ENCODE measurements at regions not wholly inside any gene's neighbourhood (a gene's known extent, or its start where the extent isn't known, plus 50 kb on each side); places are given as distances from the start of the nearest gene placed in this dataset.

GRCh38 chr3:18134386-18135059 is 290.6 kb downstream of the SATB1 start:
- H3K4me3 ChIP-seq, result no peak overlapping the region
- H3K36me3 ChIP-seq (ENCODE audit: low read depth), result no peaks in the 10 kb centered on the region
- no peak for ATAC-seq
- H3K9me3 ChIP-seq, result no peaks in the 10 kb centered on the region
- TF ChIP-seq CTCF (IDR thresholded peaks at IDR 0.05), result no peak
- DNase-seq, result no peak
- intact Hi-C loops (cut with DNase I, micrococcal nuclease), result no loop called here
- H3K4me1 ChIP-seq (ENCODE audit: low read depth), result no peaks in the 10 kb centered on the region

DNA sequence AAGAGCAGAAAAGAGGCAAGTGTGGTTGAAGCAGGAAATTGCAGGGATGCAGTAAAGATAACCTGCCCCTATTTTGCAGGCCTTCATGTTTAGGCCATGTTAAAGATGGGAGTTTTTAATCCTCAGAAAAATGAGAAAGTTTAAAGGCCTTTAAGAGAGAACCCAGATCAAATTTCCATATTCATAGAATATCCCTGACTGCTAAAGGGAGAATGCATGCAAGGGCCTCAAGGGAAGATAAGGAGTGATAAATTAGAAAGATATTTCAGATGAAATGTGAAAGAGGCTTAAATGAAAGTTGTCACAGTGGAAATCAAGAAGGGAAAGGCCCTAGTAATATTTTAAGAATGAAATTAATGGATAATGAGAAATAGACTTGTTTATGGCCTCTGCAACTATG is 292.1 kb downstream of the SATB1 start:
- Histone ChIP-seq H3K4me3 (no peak overlapping the region), H3K9me3 (no peaks in the 10 kb centered on the region), H3K4me1 (ENCODE audit: low read depth) (no peaks in the 10 kb centered on the region), H3K36me3 (ENCODE audit: low read depth) (no peaks in the 10 kb centered on the region)
- DNase-seq, result no peak
- ATAC-seq, result no peak
- intact Hi-C loops (cut with DNase I, micrococcal nuclease), result no loop called here
- TF ChIP-seq CTCF (IDR thresholded peaks at IDR 0.05), result no peak

DNA sequence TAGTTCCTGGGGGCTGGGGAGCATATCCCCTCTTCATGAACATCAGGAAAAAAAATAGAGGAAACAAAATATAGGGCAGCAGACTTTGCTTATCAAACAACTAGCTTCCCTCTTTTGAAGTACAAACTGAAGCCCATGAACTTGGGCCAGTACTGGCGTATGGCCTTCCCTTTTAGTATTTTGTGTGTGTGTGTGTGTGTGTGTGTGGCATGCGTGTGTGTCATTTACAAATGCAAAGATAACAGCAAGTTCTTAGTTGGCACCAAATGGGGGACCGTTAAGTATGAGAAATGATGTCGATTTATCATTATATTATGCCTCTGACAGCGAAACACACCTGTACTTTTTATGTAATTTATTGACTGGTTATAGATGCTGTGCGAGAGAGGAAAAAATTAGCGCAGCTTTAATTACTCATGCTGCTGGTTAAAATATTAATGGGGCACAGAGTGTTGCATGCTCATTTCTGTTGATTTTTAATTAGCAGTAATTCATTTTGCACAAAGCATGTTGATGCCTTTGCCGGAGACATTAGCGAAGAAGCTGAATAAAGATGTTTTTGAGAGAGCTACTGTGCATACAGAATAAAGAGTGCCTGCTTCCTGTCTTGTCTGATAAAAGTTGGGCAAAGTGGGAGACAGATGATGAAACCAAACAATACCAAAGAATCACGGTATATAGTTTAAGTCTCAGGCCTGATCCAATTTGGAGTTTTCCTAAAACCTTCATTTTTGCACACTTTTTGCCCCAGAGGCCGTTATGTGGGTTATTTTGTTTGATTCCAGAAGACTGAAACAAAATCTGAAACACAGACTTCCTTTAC is 297.1 kb downstream of the SATB1 start:
- Histone ChIP-seq H3K4me3 (no peak overlapping the region), H3K36me3 (ENCODE audit: low read depth) (no peaks in the 10 kb centered on the region), H3K4me1 (ENCODE audit: low read depth) (no peaks in the 10 kb centered on the region), H3K9me3 (no peaks in the 10 kb centered on the region)
- ATAC-seq (no peak), DNase-seq (no peak)
- intact Hi-C loops (cut with DNase I, micrococcal nuclease), result no loop called here
- TF ChIP-seq CTCF (IDR thresholded peaks at IDR 0.05), result no peak

- Histone ChIP-seq H3K4me3 (no peak overlapping the region), H3K4me1 (ENCODE audit: low read depth) (no peaks in the 10 kb centered on the region), H3K36me3 (ENCODE audit: low read depth) (no peaks in the 10 kb centered on the region), H3K9me3 (no peaks in the 10 kb centered on the region)
- TF ChIP-seq CTCF (IDR thresholded peaks at IDR 0.05), result no peak
- ATAC-seq, result peak; percentile 57
- intact Hi-C loops (cut with DNase I, micrococcal nuclease), result no loop called here
- DNase-seq, result no peak
Observed at GRCh38 chr3:18127174-18127858, 297.8 kb downstream of the SATB1 start.

- H3K9me3 ChIP-seq, result no peaks in the 10 kb centered on the region
- no peaks in the 10 kb centered on the region for H3K36me3 ChIP-seq (ENCODE audit: low read depth)
- intact Hi-C loops (cut with DNase I, micrococcal nuclease), result no loop called here
- ATAC-seq, result no peak
- no peak for DNase-seq
- TF ChIP-seq CTCF (IDR thresholded peaks at IDR 0.05), result no peak
- no peaks in the 10 kb centered on the region for H3K4me1 ChIP-seq (ENCODE audit: low read depth)
- no peak overlapping the region for H3K4me3 ChIP-seq
Observed at GRCh38 chr3:18126772-18127171, 298.4 kb downstream of the SATB1 start.

All from mucosa of descending colon (tissue), 3 donors.